Nephron (organoid): ENCODE measurements at regions not wholly inside any gene's neighbourhood (a gene's known extent, or its start where the extent isn't known, plus 50 kb on each side); places are given as distances from the start of the nearest gene placed in this dataset.

Experiments used
- H3K27ac Mint-ChIP-seq, 3 experiments: 2 replicates each; pipeline ENCODE4 v1.8.0; 2020; ENCODE audit warnings: mixed read lengths in 3 of 3, mild to moderate bottlenecking in 2 of 3, moderate library complexity in 1 of 3
- H3K27me3 Mint-ChIP-seq: 2 replicates; pipeline ENCODE4 v1.8.0; 2021; ENCODE audit warnings: low read depth, mild to moderate bottlenecking, moderate library complexity, mixed read lengths
- H3K36me3 Mint-ChIP-seq: 2 replicates; pipeline ENCODE4 v1.8.0; 2020; ENCODE audit warnings: low read depth, mixed read lengths
- H3K4me1 Mint-ChIP-seq: 2 replicates; pipeline ENCODE4 v1.8.0; 2020; ENCODE audit warnings: mixed read lengths
- H3K4me3 Mint-ChIP-seq, 3 experiments: 2 replicates each; pipeline ENCODE4 v1.8.0; 2020; ENCODE audit warnings: mild to moderate bottlenecking in 3 of 3, mixed read lengths in 3 of 3, moderate library complexity in 2 of 3
- H3K9me3 Mint-ChIP-seq: 2 replicates; pipeline ENCODE4 v1.8.0; 2020; ENCODE audit warnings: mixed read lengths
- CTCF ChIP-seq, 3 experiments: fragments of 200-600 bp; sonication (generic); IDR thresholded peaks; one replicate each; pipeline ENCODE4 v1.5.0; 2021; ENCODE audit warnings: antibody characterized with exemption in 3 of 3; ENCODE audit not compliant: unreplicated experiment in 3 of 3

- H3K27ac Mint-ChIP-seq = no peak overlapping the region
- H3K27me3 Mint-ChIP-seq = peaks cover 4% of the 10 kb centered on the region
- no peaks in the 10 kb centered on the region for H3K9me3 Mint-ChIP-seq
- no peak overlapping the region for H3K4me3 Mint-ChIP-seq
- H3K4me1 Mint-ChIP-seq = no peaks in the 10 kb centered on the region
- no peaks in the 10 kb centered on the region for H3K36me3 Mint-ChIP-seq
- TF ChIP-seq CTCF (IDR thresholded peaks at IDR 0.05; ENCODE audit: unreplicated experiment in 3 of 3) = no peak
Observed at GRCh38 chr13:33377411-33377810, 91.9 kb upstream of the STARD13 start.

GRCh38 chr13:33377825-33378224 is 92.3 kb upstream of the STARD13 start:
- TF ChIP-seq CTCF (IDR thresholded peaks at IDR 0.05; ENCODE audit: unreplicated experiment in 3 of 3) = no peak
- no peaks in the 10 kb centered on the region for H3K36me3 Mint-ChIP-seq
- H3K9me3 Mint-ChIP-seq = no peaks in the 10 kb centered on the region
- H3K27me3 Mint-ChIP-seq = peaks cover 4% of the 10 kb centered on the region
- no peaks in the 10 kb centered on the region for H3K4me1 Mint-ChIP-seq
- H3K27ac Mint-ChIP-seq = peak overlapping the region in 2 of 3 experiments; percentile 31 to 37
- H3K4me3 Mint-ChIP-seq = no peak overlapping the region

DNA sequence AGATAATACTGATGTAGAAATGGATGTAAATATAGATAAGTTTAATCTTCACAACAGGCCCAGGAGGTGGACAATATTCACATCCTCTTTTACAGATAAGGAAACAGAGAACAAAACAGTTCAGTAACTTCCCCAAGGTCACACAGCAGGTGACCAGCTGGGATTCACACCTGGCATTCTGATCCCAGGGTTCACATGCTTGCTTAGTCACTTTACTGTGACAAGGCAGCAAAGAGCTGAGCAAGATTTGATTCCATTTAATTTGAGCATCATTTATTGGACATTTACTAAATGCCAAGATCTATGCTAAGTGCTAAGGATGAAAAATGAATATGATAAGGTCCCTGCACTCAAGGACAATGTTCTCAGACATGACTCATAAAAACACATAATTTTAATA is 94.1 kb upstream of the STARD13 start:
- no peaks in the 10 kb centered on the region for H3K36me3 Mint-ChIP-seq
- peaks cover 7% of the 10 kb centered on the region for H3K4me1 Mint-ChIP-seq
- no peaks in the 10 kb centered on the region for H3K9me3 Mint-ChIP-seq
- no peak overlapping the region for H3K27ac Mint-ChIP-seq
- peaks cover 4% of the 10 kb centered on the region for H3K27me3 Mint-ChIP-seq
- H3K4me3 Mint-ChIP-seq = no peak overlapping the region
- no peak for TF ChIP-seq CTCF (IDR thresholded peaks at IDR 0.05; ENCODE audit: unreplicated experiment in 3 of 3)

GRCh38 chr13:33380487-33381079 is 95.0 kb upstream of the STARD13 start:
- Mint-ChIP-seq H3K36me3 (no peaks in the 10 kb centered on the region), H3K4me3 (no peak overlapping the region), H3K4me1 (peaks cover 7% of the 10 kb centered on the region), H3K27me3 (peaks cover 4% of the 10 kb centered on the region), H3K27ac (peak overlapping the region in 1 of 3 experiments; percentile 43), H3K9me3 (no peaks in the 10 kb centered on the region)
- TF ChIP-seq CTCF (IDR thresholded peaks at IDR 0.05; ENCODE audit: unreplicated experiment in 3 of 3) = no peak

DNA sequence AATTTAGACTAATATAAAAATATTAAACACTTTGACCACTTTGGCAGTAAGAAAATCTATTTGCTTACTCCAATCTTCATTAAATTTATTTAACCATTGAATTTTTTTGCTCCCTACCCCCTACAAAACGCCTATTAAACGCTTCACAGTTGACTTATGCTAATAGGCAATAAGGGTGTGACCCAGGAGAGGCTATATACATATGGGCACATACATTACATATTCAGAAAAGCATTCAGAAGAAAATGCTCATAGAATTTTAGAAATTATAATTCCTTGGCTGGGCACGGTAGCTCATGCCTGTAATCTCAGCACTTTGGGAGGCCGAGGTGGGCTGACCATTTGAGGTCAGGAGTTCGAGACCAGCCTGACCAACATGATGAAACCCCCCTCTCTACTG is 95.6 kb upstream of the STARD13 start:
- peaks cover 4% of the 10 kb centered on the region for H3K27me3 Mint-ChIP-seq
- no peak overlapping the region for H3K27ac Mint-ChIP-seq
- H3K4me3 Mint-ChIP-seq = no peak overlapping the region
- H3K36me3 Mint-ChIP-seq = no peaks in the 10 kb centered on the region
- no peaks in the 10 kb centered on the region for H3K9me3 Mint-ChIP-seq
- TF ChIP-seq CTCF (IDR thresholded peaks at IDR 0.05; ENCODE audit: unreplicated experiment in 3 of 3) = no peak
- H3K4me1 Mint-ChIP-seq = peaks cover 7% of the 10 kb centered on the region

- Mint-ChIP-seq H3K4me3 (no peak overlapping the region), H3K36me3 (no peaks in the 10 kb centered on the region), H3K27ac (no peak overlapping the region), H3K4me1 (peaks cover 7% of the 10 kb centered on the region), H3K9me3 (no peaks in the 10 kb centered on the region), H3K27me3 (peaks cover 4% of the 10 kb centered on the region)
- no peak for TF ChIP-seq CTCF (IDR thresholded peaks at IDR 0.05; ENCODE audit: unreplicated experiment in 3 of 3)
Observed at GRCh38 chr13:33381906-33382305, 96.4 kb upstream of the STARD13 start.
